Activated T-helper 17 cell treated with anti-CD3 and anti-CD28 coated beads, Interleukin-2, amount 50 U/mL, for 72 hours (primary cell): ENCODE measurements at regions not wholly inside any gene's neighbourhood (a gene's known extent, or its start where the extent isn't known, plus 50 kb on each side); places are given as distances from the start of the nearest gene placed in this dataset.
A peak's percentile ranks its signal among the peaks of the same experiment; 100 is the strongest.

Experiments used
- ATAC-seq: fragments of 150-1000 bp; cut with Tn5 transposase; replicated peaks from 2 replicates; pipeline ENCODE4 v1.10.0; 2021; ENCODE audit warnings: mild to moderate bottlenecking, moderate library complexity
- H3K27ac Mint-ChIP-seq: one replicate; pipeline ENCODE4 v1.8.0; 2022; ENCODE audit warnings: mixed read lengths
- H3K27me3 Mint-ChIP-seq: one replicate; pipeline ENCODE4 v1.8.0; 2022; ENCODE audit warnings: mixed read lengths
- H3K36me3 Mint-ChIP-seq: one replicate; pipeline ENCODE4 v1.8.0; 2022; ENCODE audit warnings: low read depth, mild to moderate bottlenecking, mixed read lengths
- H3K4me1 Mint-ChIP-seq: one replicate; pipeline ENCODE4 v1.8.0; 2022; ENCODE audit warnings: mixed read lengths
- H3K4me3 Mint-ChIP-seq: one replicate; pipeline ENCODE4 v1.8.0; 2022; ENCODE audit warnings: mild to moderate bottlenecking, mixed read lengths
- H3K9me3 Mint-ChIP-seq: one replicate; pipeline ENCODE4 v1.8.0; 2022; ENCODE audit warnings: mixed read lengths

DNA sequence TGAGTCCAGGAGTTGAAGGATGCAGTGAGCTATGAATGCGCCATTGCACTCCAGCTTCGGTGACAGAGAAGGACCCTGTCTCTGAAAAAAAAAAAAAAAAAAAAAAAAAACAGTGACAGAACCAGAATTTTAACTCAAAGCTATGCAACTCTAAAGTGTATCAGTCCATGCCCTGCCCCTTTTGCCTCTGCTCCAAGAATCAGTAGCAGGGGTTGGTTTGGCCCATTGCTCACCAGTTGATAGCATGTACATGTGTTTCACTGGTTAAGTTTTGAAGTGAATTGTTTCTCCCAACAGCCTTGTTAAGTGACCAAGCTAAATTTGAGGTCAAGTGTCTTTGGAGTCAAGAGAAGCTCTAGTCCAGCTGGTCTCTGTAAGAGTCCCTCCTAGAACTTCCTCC, 245.9 kb downstream of the PLPP3 start:
- Mint-ChIP-seq H3K36me3 (no peaks in the 10 kb centered on the region), H3K4me3 (no peak overlapping the region), H3K4me1 (no peaks in the 10 kb centered on the region), H3K27ac (no peak overlapping the region), H3K27me3 (peaks cover 7% of the 10 kb centered on the region), H3K9me3 (no peaks in the 10 kb centered on the region)
- no peak for ATAC-seq

DNA sequence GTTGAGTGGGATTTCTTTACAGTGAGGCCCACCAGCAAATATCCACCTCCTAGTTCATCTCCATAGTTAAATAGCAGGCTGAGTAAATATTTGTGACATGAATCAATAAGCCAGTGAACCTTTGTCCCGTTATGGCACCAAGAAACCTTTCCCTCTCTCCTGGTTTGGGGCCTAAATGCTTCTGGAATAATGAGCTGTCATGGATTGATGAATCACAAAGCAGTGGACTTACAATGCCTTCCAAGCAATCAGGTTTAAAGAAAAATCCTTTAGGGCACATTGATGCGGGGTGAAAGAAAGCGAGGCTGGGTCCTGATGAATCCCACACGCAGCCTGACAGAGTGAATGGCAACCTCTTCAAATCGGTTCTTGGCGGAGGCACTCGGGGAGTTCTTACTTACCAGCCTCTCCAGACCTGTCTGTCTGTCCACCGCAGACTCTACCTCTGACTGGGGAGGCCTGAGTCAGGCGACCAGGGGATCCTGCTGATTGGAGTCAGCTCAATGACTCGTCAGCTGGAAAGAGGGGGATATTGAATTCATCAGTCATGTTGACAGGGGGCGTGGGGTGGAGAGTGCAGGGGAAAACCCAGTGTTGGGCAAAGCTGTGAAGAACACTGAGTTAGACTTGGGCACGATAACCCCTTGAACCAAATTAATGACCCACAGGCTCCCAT, 247.3 kb downstream of the PLPP3 start:
- H3K4me3 Mint-ChIP-seq: no peak overlapping the region

DNA sequence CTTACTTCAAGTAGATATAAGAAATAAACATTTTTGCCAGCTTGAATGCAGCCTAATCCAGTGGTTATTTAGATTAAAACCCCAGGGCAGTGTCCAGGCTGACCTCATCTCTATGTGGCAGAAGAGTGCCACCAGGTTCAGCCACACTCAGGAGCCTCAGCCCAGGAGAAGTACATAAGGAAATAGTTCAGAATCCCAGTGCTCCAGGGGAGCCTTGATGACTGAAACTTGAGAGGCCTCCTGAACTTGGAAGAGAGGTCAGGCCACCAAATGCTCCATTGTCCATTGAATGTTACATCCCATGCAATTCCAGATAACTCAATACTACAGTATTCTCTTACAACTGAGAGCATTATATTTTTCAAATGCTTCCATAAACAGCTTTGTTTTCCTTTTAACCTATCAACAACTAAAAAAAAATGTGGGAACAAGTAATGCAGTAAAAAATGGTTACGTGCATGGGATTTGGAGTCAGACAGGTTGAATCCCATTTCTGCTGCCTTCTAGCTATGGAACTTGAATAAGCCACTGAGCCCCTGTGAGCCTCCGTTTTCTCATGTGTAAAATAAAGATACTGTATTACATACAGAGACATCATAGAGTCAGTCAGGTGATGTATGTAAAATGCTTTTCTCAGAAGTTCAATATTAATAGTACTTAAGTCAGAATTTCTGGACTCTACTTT, 248.0 kb downstream of the PLPP3 start:
- H3K36me3 Mint-ChIP-seq: no peaks in the 10 kb centered on the region
- no peaks in the 10 kb centered on the region for H3K27me3 Mint-ChIP-seq
- no peaks in the 10 kb centered on the region for H3K9me3 Mint-ChIP-seq
- no peak overlapping the region for H3K4me3 Mint-ChIP-seq
- no peak for ATAC-seq
- no peak overlapping the region for H3K27ac Mint-ChIP-seq
- no peaks in the 10 kb centered on the region for H3K4me1 Mint-ChIP-seq

More for the DNA sequence above, 247.3 kb downstream of the PLPP3 start:
- no peak overlapping the region for H3K27ac Mint-ChIP-seq
- H3K27me3 Mint-ChIP-seq: peaks cover 3% of the 10 kb centered on the region
- no peak for ATAC-seq
- H3K4me1 Mint-ChIP-seq: no peaks in the 10 kb centered on the region
- H3K9me3 Mint-ChIP-seq: no peaks in the 10 kb centered on the region
- no peaks in the 10 kb centered on the region for H3K36me3 Mint-ChIP-seq

DNA sequence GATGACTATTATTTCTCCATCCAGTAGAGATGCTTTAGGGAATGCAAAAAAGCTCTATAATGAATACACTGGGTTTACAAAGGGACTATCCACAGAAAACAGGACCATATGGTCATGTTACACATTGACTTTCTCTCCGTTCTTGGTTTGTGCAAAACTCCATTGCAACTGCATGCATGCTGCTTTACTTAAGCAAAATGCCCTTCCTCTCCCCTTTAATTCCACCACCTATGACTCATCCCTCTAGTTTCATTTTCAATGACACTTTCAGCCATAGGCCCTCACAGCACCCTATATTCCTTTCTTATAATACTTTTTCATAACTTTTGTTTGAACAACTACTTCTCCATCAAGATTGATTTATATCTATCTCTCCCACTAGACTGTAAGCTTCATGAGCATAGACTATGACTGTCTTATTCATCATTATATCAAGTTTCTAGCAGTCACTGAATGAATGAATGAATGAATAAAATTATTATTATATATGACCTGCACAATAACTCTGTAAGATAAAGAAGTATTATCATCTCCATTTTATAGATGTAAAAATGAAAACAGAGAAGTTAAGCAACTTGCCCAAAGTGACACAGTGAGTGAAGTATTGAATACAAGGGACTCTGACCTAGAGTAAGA, 248.9 kb downstream of the PLPP3 start:
- peak; percentile 71 for ATAC-seq
- H3K9me3 Mint-ChIP-seq: no peaks in the 10 kb centered on the region
- H3K4me1 Mint-ChIP-seq: no peaks in the 10 kb centered on the region
- H3K27me3 Mint-ChIP-seq: no peaks in the 10 kb centered on the region
- H3K4me3 Mint-ChIP-seq: no peak overlapping the region
- H3K27ac Mint-ChIP-seq: no peak overlapping the region
- no peaks in the 10 kb centered on the region for H3K36me3 Mint-ChIP-seq

DNA sequence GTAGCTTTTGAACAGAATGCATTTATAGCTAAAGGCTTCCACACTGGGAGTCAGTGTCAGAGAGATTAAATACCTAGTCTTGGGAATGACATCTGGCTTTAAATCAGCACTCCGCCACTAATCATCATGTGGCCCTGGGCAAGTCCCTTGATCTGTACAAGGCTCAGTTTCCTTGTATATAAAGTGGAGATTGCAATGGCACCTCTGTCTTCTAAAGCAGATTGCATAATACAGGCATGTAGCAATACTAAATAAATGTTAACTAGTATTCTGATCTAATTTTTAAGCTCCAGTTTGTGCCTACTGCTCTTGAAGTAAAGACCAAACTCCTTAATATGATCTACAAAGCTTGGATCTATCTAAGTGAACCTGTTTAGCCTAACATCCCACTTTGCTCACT, 249.4 kb downstream of the PLPP3 start:
- Mint-ChIP-seq H3K36me3 (no peaks in the 10 kb centered on the region), H3K4me3 (no peak overlapping the region), H3K4me1 (no peaks in the 10 kb centered on the region), H3K27me3 (no peaks in the 10 kb centered on the region), H3K9me3 (peaks cover 2% of the 10 kb centered on the region), H3K27ac (no peak overlapping the region)
- no peak for ATAC-seq

DNA sequence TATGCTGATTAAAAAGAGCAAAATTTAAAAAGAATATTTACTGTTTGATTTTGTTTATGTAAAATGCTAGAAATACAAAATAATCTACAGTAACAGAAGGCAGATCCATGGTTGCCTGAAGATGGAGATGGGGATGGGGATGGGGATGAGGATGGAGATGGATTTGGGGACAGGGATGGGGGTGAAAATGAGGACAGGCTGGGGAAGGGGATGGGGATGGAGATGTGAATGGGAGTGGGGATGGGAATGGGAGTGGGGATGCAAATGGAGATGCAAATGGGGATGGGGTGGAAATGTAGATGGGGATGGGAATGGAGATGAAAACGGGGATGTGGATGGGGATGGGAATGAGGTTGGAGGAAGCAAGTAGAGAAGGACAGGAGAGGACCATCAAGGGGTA, 252.2 kb downstream of the PLPP3 start:
- H3K4me1 Mint-ChIP-seq: no peaks in the 10 kb centered on the region
- H3K27me3 Mint-ChIP-seq: no peaks in the 10 kb centered on the region
- H3K27ac Mint-ChIP-seq: no peak overlapping the region
- no peak for ATAC-seq
- H3K36me3 Mint-ChIP-seq: no peaks in the 10 kb centered on the region
- peaks cover 6% of the 10 kb centered on the region for H3K9me3 Mint-ChIP-seq
- H3K4me3 Mint-ChIP-seq: no peak overlapping the region

DNA sequence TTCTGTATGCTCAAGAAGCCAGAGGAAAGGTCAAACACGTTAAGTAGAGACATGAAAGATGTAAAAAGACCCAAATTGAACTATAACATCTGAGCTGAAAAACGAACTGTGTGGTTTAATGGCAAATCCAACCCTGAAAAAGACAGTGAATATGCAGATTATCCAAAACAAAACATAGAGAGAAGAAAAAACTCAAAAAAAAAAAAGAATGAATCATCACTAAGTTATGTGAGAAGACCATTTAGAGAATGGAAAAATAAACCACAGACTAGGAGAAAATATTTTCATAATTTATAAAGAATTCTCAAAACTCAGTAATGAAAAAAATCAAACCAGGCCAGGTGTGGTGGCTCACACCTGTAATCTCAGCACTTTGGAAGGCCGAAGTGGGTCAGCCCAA, 253.3 kb downstream of the PLPP3 start:
- no peak for ATAC-seq

DNA sequence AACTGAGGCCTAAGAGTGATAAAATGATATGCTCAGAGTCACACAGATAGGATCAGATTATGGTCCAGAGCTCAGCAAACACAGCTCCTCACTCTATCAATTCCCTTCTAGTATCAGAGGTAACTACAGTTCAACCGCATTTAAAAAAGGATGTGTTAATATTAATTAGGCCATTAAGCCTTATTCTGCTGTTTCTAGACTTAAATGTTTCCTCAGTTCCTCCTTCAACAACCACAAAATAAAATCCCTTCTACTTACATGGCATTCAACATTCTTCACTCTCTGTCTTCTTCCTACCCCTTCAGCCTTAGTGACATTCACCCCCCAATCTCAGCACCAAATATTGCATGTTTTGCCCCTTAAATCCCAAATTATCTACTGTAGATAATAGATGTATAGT, 254.9 kb downstream of the PLPP3 start:
- Mint-ChIP-seq H3K27ac (no peak overlapping the region), H3K4me3 (no peak overlapping the region), H3K4me1 (no peaks in the 10 kb centered on the region), H3K27me3 (no peaks in the 10 kb centered on the region), H3K36me3 (no peaks in the 10 kb centered on the region), H3K9me3 (peaks cover 6% of the 10 kb centered on the region)
- ATAC-seq: no peak

More for the DNA sequence above, 253.3 kb downstream of the PLPP3 start:
- Mint-ChIP-seq H3K27me3 (no peaks in the 10 kb centered on the region), H3K9me3 (peaks cover 6% of the 10 kb centered on the region), H3K4me3 (no peak overlapping the region), H3K27ac (no peak overlapping the region), H3K36me3 (no peaks in the 10 kb centered on the region), H3K4me1 (no peaks in the 10 kb centered on the region)

DNA sequence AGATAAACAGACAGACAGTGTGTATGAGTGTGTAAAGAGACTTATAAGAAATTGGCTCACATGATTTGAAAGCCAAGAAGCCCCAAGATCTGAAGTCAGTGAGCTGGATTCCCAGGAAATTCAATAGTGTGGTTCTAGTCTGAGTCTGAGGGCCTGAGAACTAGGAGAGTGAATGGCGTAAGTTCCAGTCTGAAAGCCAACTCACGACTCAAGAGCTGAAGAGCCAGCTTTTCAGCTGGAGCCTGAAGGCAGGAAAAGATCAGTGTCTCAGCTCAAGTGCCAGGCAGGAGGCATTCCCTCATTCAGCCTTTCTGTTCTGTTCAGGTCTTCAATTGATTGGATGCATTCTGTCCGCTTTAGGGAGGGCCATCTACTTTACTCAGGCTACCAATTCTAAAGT, 257.2 kb downstream of the PLPP3 start:
- peaks cover 6% of the 10 kb centered on the region for H3K9me3 Mint-ChIP-seq
- H3K4me3 Mint-ChIP-seq: no peak overlapping the region
- no peaks in the 10 kb centered on the region for H3K27me3 Mint-ChIP-seq
- H3K4me1 Mint-ChIP-seq: no peaks in the 10 kb centered on the region
- H3K27ac Mint-ChIP-seq: no peak overlapping the region
- ATAC-seq: no peak
- no peaks in the 10 kb centered on the region for H3K36me3 Mint-ChIP-seq

DNA sequence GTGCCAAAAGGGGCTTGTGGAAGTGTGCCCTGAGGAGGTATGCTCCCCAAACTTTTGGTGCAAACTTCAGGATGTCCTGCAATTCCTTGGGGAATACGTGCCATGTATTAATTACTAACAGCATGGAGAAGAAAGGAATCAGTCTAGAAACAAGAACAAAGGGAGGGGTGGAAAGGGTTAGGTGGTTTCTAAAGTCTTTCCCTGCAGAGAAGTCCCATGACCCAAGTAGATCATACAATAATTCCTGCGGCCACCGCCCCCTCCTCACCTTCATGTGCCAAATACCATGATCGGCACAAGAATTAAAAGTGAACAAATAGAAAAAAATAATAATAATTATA, 258.2 kb downstream of the PLPP3 start:
- H3K4me1 Mint-ChIP-seq: no peaks in the 10 kb centered on the region
- no peak for ATAC-seq
- no peaks in the 10 kb centered on the region for H3K27me3 Mint-ChIP-seq
- H3K9me3 Mint-ChIP-seq: peaks cover 6% of the 10 kb centered on the region
- no peak overlapping the region for H3K4me3 Mint-ChIP-seq
- H3K27ac Mint-ChIP-seq: no peak overlapping the region
- H3K36me3 Mint-ChIP-seq: no peaks in the 10 kb centered on the region

DNA sequence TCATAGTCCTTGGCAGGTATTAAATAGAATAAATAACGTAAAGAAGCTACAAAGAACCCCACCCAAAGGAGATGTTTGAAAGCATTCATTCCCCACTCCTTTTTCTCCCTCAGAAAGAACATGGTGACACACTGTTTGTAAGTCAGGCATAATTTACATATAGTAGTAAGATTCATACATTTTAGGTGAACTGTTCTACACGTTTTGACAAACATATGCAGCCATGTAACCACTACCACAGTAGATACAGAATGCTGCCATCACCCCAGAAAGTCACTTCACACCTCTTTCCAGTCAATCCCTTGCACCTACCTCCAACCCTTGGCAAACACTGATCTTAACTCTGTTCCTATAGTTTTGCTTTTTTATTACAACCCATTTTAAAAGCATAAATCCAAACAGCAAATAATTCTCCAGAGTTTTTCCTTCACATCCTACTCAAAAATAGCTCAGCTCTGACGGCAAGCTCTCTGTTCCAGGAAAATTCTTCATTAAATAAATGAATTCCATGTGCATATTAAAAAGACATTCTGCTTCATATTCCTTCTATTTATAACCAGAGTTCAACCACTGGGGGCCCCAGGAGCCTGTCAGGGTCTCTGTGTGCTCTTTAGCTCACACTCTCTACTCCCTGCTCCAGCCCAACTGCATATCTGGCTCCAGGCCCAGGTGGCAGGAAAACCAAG, 258.8 kb downstream of the PLPP3 start:
- Mint-ChIP-seq H3K4me3 (no peak overlapping the region), H3K27ac (no peak overlapping the region), H3K9me3 (peaks cover 6% of the 10 kb centered on the region), H3K36me3 (no peaks in the 10 kb centered on the region), H3K4me1 (no peaks in the 10 kb centered on the region), H3K27me3 (no peaks in the 10 kb centered on the region)
- ATAC-seq: no peak

DNA sequence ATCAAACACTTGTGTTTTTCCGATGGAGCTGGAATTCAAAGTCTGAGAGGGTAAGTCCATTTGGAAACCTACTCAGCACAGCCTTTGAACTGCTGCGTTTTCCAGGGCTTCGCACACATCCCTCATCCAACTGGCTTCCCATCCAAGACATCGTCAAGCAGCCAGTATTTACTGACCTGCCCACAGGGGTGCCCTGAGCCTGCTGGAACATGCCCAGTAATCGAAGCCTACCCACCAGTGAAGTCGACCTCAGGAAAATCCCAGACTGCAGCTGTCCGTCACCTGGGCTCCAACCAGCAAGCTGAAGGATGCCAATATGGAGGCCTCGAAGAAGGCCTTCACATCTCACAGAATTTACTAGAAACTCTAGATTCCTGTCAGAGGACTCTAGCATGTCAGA, 261.6 kb downstream of the PLPP3 start:
- Mint-ChIP-seq H3K27ac (no peak overlapping the region), H3K27me3 (peaks cover 5% of the 10 kb centered on the region), H3K4me1 (no peaks in the 10 kb centered on the region), H3K4me3 (no peak overlapping the region), H3K36me3 (no peaks in the 10 kb centered on the region), H3K9me3 (peaks cover 7% of the 10 kb centered on the region)
- no peak for ATAC-seq

DNA sequence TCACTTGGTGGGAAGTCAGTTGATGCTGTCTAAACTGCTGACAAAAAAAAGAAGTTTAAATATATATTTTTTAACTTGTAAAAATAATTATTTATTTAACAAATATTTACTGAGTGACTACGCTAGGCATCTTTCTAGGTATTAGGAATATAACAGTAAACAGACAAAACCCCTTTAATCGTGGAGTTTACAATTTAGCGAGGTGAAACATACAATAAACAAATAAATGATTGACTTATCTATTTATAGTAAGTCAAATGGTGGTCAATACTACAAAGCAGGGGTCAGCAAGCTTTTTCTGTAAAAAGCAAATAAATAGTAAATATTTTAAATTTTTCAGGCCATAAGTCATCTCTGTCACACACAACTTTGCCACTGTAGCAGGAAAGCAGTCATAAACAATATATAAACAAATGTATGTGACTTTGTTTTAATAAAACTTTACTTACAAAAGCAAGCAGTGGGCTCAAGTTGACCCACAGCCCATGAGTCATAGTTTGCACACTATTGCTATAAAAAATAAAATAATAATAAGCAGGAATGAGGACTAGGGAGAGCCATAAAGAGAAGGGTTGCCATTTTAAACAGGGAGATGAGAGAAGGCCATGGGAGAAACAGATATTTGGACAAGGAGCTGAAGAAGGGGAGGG, 263.9 kb downstream of the PLPP3 start:
- peaks cover 7% of the 10 kb centered on the region for H3K9me3 Mint-ChIP-seq
- H3K4me3 Mint-ChIP-seq: no peak overlapping the region
- no peak for ATAC-seq
- H3K4me1 Mint-ChIP-seq: no peaks in the 10 kb centered on the region
- no peaks in the 10 kb centered on the region for H3K36me3 Mint-ChIP-seq
- H3K27ac Mint-ChIP-seq: no peak overlapping the region
- H3K27me3 Mint-ChIP-seq: peaks cover 9% of the 10 kb centered on the region

DNA sequence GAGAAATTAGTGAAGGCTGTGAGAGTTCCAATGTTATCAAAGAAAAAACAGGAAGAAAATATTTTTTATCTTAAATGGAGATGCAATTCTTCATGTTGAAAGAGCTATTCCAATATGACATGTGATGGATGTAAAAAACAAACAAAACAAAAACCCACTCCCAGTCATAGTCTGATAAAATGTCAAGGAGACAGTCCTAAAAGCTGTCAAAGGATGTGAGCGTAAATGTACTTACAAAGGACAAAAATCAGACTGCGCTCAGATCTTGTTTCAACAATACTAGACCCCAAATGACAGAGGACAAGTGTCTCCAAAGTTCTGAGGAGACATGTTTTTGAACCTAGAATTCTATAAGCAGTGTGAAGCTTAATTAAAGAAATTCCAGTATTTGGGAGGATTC, 265.8 kb downstream of the PLPP3 start:
- Mint-ChIP-seq H3K4me3 (no peak overlapping the region), H3K27me3 (peaks cover 14% of the 10 kb centered on the region), H3K36me3 (no peaks in the 10 kb centered on the region), H3K4me1 (no peaks in the 10 kb centered on the region), H3K27ac (no peak overlapping the region), H3K9me3 (peaks cover 7% of the 10 kb centered on the region)
- ATAC-seq: no peak
